ENCODE measurements at regions not wholly inside any gene's neighbourhood (a gene's known extent, or its start where the extent isn't known, plus 50 kb on each side); places are given as distances from the start of the nearest gene placed in this dataset.
"Not testable (repeated sequence)": the region's sequence is repeated elsewhere in the genome, so short reads cannot be mapped to it uniquely, and the experiment has no call there.

DNA sequence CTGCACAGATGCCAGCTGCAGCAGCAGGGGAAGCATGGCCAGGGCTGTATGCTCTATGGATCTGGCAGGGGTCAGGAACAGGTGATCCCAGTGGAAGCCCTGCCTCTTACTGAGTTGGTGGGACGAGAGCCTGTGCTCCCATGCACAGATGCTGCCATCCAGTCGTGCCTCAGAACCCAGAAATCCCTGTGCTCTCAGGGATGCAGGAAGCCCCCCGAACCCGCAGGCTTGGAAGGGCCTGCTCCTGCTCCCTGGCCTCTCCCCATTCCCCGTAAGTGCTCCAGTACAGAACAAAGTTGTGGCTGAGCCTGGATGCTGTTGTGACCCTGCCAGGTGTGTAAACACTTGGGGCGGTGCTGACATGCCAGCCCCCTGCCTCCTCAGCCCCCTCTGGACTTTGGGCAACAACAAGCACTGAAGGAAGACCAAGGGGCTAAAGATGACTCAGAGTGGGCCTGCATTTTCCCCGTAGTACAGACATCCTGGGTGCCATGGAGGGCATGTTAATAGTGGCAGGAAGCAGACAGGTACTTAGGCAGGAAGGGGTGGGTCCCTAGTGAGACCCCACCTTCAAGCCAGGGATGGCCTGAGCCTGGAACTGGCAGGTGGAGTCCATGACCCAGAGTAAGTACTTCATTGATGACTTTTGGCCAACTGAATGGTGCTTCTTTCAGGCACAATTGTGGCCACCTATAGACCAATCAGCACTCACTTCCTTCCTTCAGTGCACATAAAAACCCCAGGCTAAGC, 1640.7 kb downstream of the C4orf33 start:
- Histone ChIP-seq H3K27me3 (no peaks in the 10 kb centered on the region), H3K9me3 (no peaks in the 10 kb centered on the region), H3K27ac (replicated peaks in 1 of 4) (no peak overlapping the region), H3K4me3 (no peak overlapping the region), H3K4me1 (no peaks in the 10 kb centered on the region), H3K36me3 (no peaks in the 10 kb centered on the region)
- intact Hi-C loops (cut with DNase I), result no loop called here
- no peak for TF ChIP-seq POLR2AphosphoS5 (IDR thresholded peaks at IDR 0.05)
- TF ChIP-seq POLR2A (IDR thresholded peaks at IDR 0.05; ENCODE audit: low read depth), result no peak
- TF ChIP-seq EP300 (IDR thresholded peaks at IDR 0.05), result no peak
- TF ChIP-seq CTCF (IDR thresholded peaks at IDR 0.05), result no peak
- WGBS, result 89% methylated on average over 6 of the region's 7 CpGs
- no peak for DNase-seq (ENCODE audit: extremely low spot score)

DNA sequence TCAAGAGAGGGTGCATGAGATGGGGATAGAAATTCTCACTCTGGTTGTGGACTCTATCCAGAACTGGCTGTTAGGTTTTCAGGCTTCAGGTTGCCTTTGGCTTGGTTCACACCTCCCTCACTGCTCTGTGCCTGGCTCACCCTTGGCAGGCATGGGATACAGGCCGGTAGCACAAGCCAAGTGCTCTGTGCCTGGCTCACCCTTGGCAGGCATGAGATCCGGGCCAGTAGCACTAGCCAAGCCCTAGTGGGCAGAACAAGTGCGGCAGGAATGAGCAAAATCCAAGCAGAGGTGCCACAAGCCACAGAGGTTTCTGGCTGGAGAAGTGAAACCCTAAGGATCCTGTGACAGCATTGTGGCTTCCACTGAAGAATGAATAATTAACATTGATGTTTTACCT, 1642.3 kb downstream of the C4orf33 start:
- intact Hi-C loops (cut with DNase I), result no loop called here
- no peaks in the 10 kb centered on the region for H3K27me3 ChIP-seq
- H3K27ac ChIP-seq (replicated peaks in 1 of 4), result no peak overlapping the region
- no peak for DNase-seq (ENCODE audit: extremely low spot score)
- 100% methylated on average over 1 of the region's 3 CpGs for WGBS
- no peak overlapping the region for H3K4me3 ChIP-seq
- no peaks in the 10 kb centered on the region for H3K9me3 ChIP-seq
- H3K4me1 ChIP-seq, result no peaks in the 10 kb centered on the region
- no peaks in the 10 kb centered on the region for H3K36me3 ChIP-seq
- no peak for TF ChIP-seq POLR2AphosphoS5 (IDR thresholded peaks at IDR 0.05)
- TF ChIP-seq EP300 (IDR thresholded peaks at IDR 0.05), result no peak
- TF ChIP-seq POLR2A (IDR thresholded peaks at IDR 0.05; ENCODE audit: low read depth), result no peak
- no peak for TF ChIP-seq CTCF (IDR thresholded peaks at IDR 0.05)

DNA sequence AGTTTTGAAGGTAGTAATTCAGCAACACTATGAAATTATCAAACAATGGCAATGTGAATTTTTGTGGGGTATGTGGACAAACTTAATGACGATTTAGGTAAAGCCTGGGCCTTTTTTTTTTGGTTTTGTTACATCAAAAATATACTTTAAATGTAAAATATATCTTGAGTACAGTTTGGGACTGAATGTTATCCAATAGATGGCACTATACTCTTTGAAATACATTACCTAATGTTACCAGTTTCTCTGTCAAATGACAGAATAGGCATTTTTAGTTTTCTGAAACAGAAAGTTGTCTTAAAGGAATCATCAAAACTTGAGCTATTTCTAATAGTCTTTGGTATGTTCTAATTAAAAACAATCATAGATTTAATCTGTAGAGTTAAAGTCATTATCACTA, 1651.9 kb downstream of the C4orf33 start:
- intact Hi-C loops (cut with DNase I), result no loop called here
- Histone ChIP-seq H3K27me3 (no peaks in the 10 kb centered on the region), H3K9me3 (no peaks in the 10 kb centered on the region), H3K36me3 (no peaks in the 10 kb centered on the region), H3K27ac (replicated peaks in 1 of 4) (no peak overlapping the region), H3K4me1 (no peaks in the 10 kb centered on the region), H3K4me3 (no peak overlapping the region)
- WGBS, result 12% methylated on average over 1 of the region's 1 CpG
- DNase-seq (ENCODE audit: extremely low spot score), result no peak
- TF ChIP-seq POLR2AphosphoS5 (IDR thresholded peaks at IDR 0.05) (no peak), CTCF (IDR thresholded peaks at IDR 0.05) (no peak), EP300 (IDR thresholded peaks at IDR 0.05) (no peak), POLR2A (IDR thresholded peaks at IDR 0.05; ENCODE audit: low read depth) (no peak)

DNA sequence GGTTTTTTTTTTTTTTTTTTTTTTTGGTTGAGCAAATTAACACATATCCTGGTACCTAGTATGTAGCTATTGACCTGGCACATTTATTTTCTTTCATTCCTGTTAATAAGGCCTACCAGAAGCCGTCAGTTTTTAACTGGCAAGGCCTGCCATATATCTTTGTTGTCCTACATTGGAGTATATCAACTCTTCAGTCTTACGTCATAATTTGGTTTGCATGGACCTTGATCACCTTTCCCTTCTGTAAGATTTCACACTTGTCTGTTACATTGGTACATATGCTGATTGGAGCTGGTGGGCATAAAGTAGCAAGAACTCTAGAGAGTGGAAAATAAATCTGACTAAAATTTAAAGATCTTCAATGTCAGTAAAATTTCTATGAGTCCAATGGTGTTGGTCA, 1658.0 kb downstream of the C4orf33 start:
- DNase-seq (ENCODE audit: extremely low spot score), result no peak
- no peaks in the 10 kb centered on the region for H3K36me3 ChIP-seq
- no peaks in the 10 kb centered on the region for H3K9me3 ChIP-seq
- no peak overlapping the region for H3K4me3 ChIP-seq
- intact Hi-C loops (cut with DNase I), result no loop called here
- no peaks in the 10 kb centered on the region for H3K4me1 ChIP-seq
- 73% methylated on average over 2 of the region's 2 CpGs for WGBS
- TF ChIP-seq CTCF (IDR thresholded peaks at IDR 0.05) (no peak), EP300 (IDR thresholded peaks at IDR 0.05) (no peak), POLR2A (IDR thresholded peaks at IDR 0.05; ENCODE audit: low read depth) (no peak), POLR2AphosphoS5 (IDR thresholded peaks at IDR 0.05) (no peak)
- no peaks in the 10 kb centered on the region for H3K27me3 ChIP-seq
- no peak overlapping the region for H3K27ac ChIP-seq (replicated peaks in 1 of 4)

GRCh38 chr4:130760246-130760645, 1664.3 kb downstream of the C4orf33 start:
- Histone ChIP-seq H3K27me3 (no peaks in the 10 kb centered on the region), H3K9me3 (no peaks in the 10 kb centered on the region), H3K4me3 (no peak overlapping the region), H3K4me1 (no peaks in the 10 kb centered on the region), H3K36me3 (no peaks in the 10 kb centered on the region), H3K27ac (replicated peaks in 1 of 4) (no peak overlapping the region)
- intact Hi-C loops (cut with DNase I), result no loop called here
- 67% methylated on average over 1 of the region's 1 CpG for WGBS
- DNase-seq (ENCODE audit: extremely low spot score), result no peak
- no peak for TF ChIP-seq POLR2A (IDR thresholded peaks at IDR 0.05; ENCODE audit: low read depth)
- TF ChIP-seq CTCF (IDR thresholded peaks at IDR 0.05), result no peak
- TF ChIP-seq POLR2AphosphoS5 (IDR thresholded peaks at IDR 0.05), result no peak
- no peak for TF ChIP-seq EP300 (IDR thresholded peaks at IDR 0.05)

GRCh38 chr4:130767384-130767783, 1671.4 kb downstream of the C4orf33 start:
- H3K4me3 ChIP-seq; H3K9me3 ChIP-seq; DNase-seq (ENCODE audit: extremely low spot score); H3K36me3 ChIP-seq; H3K27ac ChIP-seq (replicated peaks in 1 of 4); H3K27me3 ChIP-seq; intact Hi-C loops (cut with DNase I); H3K4me1 ChIP-seq: not testable (repeated sequence)
- 91% methylated on average over 6 of the region's 6 CpGs for WGBS

DNA sequence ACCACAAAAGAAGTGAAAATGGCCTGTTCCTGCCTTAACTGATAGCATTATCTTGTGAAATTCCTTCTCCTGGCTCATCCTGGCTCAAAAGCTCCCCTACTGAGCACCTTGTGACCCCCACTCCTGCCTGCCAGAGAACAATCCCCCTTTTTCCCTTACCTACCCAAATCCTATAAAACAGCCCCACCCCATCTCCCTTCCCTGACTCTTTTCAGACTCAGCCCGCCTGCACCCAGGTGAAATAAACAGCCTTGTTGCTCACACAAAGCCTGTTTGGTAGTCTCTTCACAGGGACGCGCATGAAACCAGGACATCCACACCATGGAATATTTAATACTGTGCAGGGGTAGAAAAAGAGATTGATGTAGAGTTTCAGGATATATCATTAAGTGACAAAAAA, 1677.0 kb downstream of the C4orf33 start:
- intact Hi-C loops (cut with DNase I); H3K9me3 ChIP-seq; H3K27me3 ChIP-seq; H3K27ac ChIP-seq (replicated peaks in 1 of 4); DNase-seq (ENCODE audit: extremely low spot score); H3K4me1 ChIP-seq; H3K4me3 ChIP-seq; H3K36me3 ChIP-seq: not testable (repeated sequence)
- whole genome bisulfite sequencing, result 98% methylated on average over 3 of the region's 3 CpGs
